ENCODE measurements at regions not wholly inside any gene's neighbourhood (a gene's known extent, or its start where the extent isn't known, plus 50 kb on each side); places are given as distances from the start of the nearest gene placed in this dataset.
"Not testable (repeated sequence)": the region's sequence is repeated elsewhere in the genome, so short reads cannot be mapped to it uniquely, and the experiment has no call there.

- peak; percentile 97 for DNase-seq
Observed at GRCh38 chr4:156298230-156298629, 344.6 kb upstream of the CTSO start.

DNA sequence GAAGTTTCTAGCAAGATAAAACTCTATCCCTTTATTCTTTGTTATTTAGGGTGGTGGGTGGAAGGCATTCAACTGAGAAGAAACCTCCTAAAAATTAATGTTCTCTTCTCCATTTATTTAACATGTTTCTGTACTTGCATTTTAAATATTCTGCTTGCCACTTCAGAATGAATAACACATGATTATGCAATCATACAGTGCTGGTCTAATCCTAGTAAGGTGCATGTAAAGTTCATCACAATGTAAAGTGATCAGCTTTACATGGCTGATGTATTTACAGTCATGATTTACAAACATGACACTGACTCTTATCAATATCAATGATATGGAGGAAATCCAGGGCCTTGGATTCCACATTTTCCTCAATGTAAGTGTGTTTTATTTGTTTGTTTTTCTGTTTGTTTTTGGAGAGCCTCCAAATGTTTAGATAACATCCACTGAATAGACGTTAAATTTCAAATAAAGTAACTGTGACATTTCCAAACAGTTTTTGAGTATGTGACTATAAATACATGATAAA is 342.1 kb upstream of the CTSO start:
- DNase-seq = no peak

GRCh38 chr4:156294577-156294976 is 340.9 kb upstream of the CTSO start:
- peak; percentile 95 for DNase-seq

DNA sequence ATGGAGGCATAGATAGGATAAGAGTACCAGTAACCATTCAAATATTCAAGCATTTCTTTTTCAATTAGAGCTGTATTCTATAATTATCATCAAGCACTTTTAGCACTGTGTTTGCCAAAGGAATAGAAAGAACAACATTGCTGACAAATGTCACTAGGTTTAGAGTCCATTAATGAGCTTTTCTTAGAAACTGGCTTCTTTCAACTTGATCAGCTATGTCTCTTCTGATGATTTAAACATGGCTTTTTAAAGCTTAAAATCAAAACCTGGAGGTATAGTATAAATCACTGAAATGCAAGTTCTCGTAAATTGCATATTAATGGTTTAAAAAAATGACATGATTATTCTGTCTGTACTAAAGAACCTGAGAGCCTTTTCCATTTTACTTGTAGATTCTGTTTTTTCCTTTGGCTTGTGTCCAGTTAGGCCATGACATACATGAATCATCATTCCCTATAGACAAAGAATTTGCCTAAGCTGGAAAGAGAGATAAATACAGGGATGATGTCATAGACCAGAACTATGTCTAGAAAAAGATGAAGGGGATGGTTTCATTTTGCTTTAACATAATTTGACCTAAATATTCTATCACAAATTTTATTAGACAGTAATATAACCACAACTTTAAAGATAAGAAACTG is 340.1 kb upstream of the CTSO start:
- peak; percentile 97 for DNase-seq

GRCh38 chr4:156291317-156291716 is 337.7 kb upstream of the CTSO start:
- peak; percentile 93 for DNase-seq

GRCh38 chr4:156290811-156291210 is 337.1 kb upstream of the CTSO start:
- peak; percentile 81 for DNase-seq

DNA sequence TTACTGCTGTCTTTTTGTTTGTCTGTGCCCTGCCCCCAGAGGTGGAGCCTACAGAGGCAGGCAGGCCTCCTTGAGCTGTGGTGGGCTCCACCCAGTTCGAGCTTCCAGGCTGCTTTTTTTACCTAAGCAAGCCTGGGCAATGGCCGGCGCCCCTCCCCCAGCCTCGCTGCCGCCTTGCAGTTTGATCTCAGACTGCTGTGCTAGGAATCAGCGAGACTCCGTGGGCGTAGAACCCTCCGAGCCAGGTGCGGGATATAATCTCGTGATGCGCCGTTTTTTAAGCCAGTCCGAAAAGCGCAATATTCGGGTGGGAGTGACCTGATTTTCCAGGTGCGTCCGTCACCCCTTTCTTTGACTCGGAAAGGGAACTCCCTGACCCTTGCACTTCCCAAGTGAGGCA is 336.4 kb upstream of the CTSO start:
- DNase-seq = not testable (repeated sequence)

- DNase-seq = no peak
Observed at GRCh38 chr4:156280686-156281085, 327.0 kb upstream of the CTSO start.

- DNase-seq = no peak
Observed at GRCh38 chr4:156265407-156265806, 311.7 kb upstream of the CTSO start.

DNA sequence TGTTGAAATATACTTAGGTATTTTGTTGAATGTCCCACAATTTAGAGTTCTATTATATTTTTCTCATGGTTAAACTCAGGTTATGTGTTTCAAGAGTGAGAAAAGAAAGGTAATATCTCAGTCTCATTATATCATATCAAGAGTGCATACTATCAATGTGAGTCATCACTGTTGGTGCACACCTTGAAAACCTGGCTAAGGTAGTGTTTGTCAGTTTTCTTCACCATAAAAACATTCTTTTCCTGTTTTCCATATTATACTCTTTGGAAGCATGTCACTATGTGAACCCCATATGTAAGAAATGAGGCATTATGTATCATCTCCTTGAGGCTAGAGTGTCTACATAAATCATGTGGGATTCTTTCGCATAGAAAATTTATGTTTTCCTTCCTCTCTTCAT is 307.6 kb upstream of the CTSO start:
- no peak for DNase-seq

DNA sequence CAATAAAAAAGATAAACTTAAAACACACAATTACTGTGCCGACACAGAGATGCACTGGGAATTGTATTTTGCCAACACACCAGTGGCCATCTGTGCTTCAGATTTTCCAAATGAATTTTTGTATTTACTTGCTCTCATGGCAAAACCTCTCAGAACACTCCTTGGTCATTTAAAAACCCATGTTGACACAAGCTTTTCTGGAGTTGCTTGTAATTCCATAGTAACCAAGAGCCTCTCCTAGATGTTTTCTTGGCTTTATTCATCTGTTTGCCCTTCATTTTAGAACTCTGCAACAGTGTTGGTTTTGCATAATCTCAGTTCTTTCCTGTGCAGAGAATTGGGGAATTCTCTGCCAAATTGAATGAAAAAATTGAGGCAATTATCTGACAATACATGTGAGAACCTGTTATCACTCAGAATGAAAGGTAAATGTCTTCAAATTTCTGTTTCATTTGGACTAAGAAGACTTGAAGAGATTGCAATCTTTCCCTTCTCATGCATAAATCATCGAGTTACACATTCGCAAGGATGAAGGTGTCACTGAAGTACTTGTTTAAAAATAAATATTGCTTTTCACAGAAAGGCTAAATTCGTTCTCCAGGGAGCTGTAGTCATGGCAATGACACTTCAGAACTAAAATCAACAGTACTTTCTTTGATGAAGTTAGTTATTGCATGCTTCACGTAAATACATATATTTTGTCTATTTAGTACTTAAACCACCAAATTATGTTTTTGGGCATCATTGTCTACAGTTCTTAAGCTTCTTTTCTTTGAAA is 301.8 kb upstream of the CTSO start:
- DNase-seq = no peak

DNA sequence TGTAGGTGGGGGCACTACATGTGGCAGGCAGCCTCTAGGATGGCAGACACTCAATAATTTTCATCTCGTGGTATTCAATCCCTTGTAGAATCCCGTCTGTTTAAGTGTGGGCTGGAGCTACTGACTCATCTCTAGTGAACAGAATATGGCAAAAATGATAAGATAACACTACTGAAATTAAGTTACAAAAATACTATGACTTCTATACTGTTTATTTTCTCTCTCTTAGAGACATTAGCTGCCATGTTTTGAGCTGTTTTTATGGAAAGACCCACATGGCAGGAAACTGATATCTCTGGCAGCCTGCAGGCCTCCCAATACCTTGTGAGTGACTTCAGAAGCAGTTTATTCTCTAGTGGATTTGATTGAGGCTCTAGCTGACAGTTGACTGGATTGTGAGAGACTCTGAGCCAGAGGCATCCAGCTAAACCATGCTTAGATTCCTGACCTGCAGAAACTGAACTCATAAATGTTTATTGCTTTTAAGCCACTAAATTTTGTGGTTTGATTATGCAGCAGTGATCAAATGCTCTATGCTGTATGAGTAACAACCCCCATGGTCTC is 298.8 kb upstream of the CTSO start:
- no peak for DNase-seq

GRCh38 chr4:156251373-156252065 is 297.9 kb upstream of the CTSO start:
- peak; percentile 27 for DNase-seq

GRCh38 chr4:156248917-156249316 is 295.3 kb upstream of the CTSO start:
- no peak for DNase-seq

GRCh38 chr4:156247470-156247869 is 293.8 kb upstream of the CTSO start:
- DNase-seq = no peak

GRCh38 chr4:156243015-156243414 is 289.3 kb upstream of the CTSO start:
- no peak for DNase-seq

- DNase-seq = no peak
Observed at GRCh38 chr4:156242390-156242789, 288.7 kb upstream of the CTSO start.

GRCh38 chr4:156241896-156242295 is 288.2 kb upstream of the CTSO start:
- DNase-seq = no peak

DNA sequence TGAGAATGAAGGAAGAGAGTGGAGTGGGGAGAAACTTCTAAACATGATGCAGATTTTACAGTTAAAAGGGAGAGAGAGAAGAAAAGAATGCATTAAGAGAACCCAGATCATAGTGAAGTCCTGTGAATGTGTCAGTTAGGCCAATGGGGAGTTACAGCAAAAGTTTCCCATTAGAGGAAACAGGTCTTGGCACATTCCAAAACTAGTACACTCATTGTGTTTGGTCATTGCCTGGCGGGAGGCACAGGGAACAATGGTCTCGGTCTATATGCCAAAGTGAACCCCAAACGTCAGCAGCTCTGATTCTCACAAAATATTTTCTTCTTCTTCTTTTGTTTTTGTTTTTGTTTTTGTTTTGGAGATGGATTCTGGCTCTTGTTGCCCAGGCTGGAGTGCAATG is 284.5 kb upstream of the CTSO start:
- DNase-seq = no peak

DNA sequence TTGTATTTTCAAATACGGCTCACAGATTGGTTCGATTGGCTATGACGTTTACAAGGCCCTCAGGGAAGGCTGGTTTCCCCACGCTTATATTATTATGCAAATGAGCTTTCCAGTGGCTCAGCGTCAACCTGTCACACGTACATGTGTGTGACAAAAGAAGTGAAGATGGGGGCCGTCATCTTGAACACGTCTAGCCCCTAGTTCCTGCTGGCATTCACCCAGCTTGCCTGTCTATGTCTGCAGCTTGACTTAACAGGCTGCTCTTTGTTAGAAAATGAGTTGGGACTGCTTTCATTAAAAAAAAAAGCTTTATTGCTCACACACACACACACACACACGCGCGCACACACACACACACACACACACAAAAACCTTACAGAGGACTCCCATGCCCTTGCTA is 283.6 kb upstream of the CTSO start:
- DNase-seq = no peak

DNA sequence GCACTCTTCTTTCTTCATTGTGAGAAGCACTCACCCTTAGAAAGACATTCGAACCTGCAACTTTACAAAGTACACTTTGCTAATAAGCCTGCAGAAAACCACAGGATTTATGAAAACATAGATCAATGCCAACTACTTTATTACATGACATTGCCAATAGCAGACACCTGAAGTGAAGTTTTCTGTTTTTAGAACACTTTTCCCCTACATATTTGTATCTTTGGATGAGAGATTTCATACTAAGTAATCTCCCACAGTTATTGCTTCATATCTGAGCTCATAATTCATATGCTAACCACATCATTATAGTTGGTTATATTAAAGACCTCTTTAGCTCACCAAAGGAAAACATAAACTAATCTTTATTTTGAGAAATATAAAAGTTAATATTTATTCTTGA is 276.5 kb upstream of the CTSO start:
- peak; percentile 39 for DNase-seq

GRCh38 chr4:156228676-156229075 is 275.0 kb upstream of the CTSO start:
- no peak for DNase-seq

GRCh38 chr4:156227321-156227720 is 273.7 kb upstream of the CTSO start:
- DNase-seq = no peak

- DNase-seq = no peak
Observed at GRCh38 chr4:156223985-156224384, 270.3 kb upstream of the CTSO start.
